T-helper 2 cell treated with Interferon-gamma antibody and Interleukin-4, amounts not matched to agents 100 ng/mL and 5 ng/mL, for 36 hours (primary cell): ENCODE measurements at regions not wholly inside any gene's neighbourhood (a gene's known extent, or its start where the extent isn't known, plus 50 kb on each side); places are given as distances from the start of the nearest gene placed in this dataset.

Source experiments
- intact Hi-C: fragments of 100-400 bp; cut with micrococcal nuclease; formaldehyde crosslinking; loops from one replicate; pipeline ENCODE4 v1.15.1; 2023

GRCh38 chr10:78160591-78160990 is 126.9 kb downstream of the RPS24 start:
- intact Hi-C loops, result no loop called here

- intact Hi-C loops, result no loop called here
Measured at GRCh38 chr10:78162853-78163252, 129.2 kb downstream of the RPS24 start.

GRCh38 chr10:78164702-78165101 is 131.0 kb downstream of the RPS24 start:
- intact Hi-C loops, result no loop called here

- intact Hi-C loops, result no loop called here
Measured at GRCh38 chr10:78165172-78165571, 131.5 kb downstream of the RPS24 start.

GRCh38 chr10:78165617-78166016 is 132.0 kb downstream of the RPS24 start:
- intact Hi-C loops, result no loop called here

GRCh38 chr10:78166261-78166660 is 132.6 kb downstream of the RPS24 start:
- intact Hi-C loops, result no loop called here

- intact Hi-C loops, result no loop called here
Measured at GRCh38 chr10:78169214-78169613, 135.6 kb downstream of the RPS24 start.

GRCh38 chr10:78170026-78170475 is 136.4 kb downstream of the RPS24 start:
- intact Hi-C loops, result no loop called here

GRCh38 chr10:78171633-78172400 is 138.2 kb downstream of the RPS24 start:
- intact Hi-C loops, result no loop called here

GRCh38 chr10:78173360-78174015 is 139.8 kb downstream of the RPS24 start:
- intact Hi-C loops, result no loop called here

GRCh38 chr10:78175444-78176015 is 141.9 kb downstream of the RPS24 start:
- intact Hi-C loops, result no loop called here

- intact Hi-C loops, result no loop called here
Measured at GRCh38 chr10:78176320-78177317, 143.0 kb downstream of the RPS24 start.

GRCh38 chr10:78177491-78178185 is 144.0 kb downstream of the RPS24 start:
- intact Hi-C loops, result no loop called here

GRCh38 chr10:78178397-78178796 is 144.7 kb downstream of the RPS24 start:
- intact Hi-C loops, result no loop called here

- intact Hi-C loops, result no loop called here
Measured at GRCh38 chr10:78178940-78179339, 145.3 kb downstream of the RPS24 start.

GRCh38 chr10:78179886-78180705 is 146.4 kb downstream of the RPS24 start:
- intact Hi-C loops, result no loop called here

GRCh38 chr10:78181381-78182055 is 147.9 kb downstream of the RPS24 start:
- intact Hi-C loops, result no loop called here

GRCh38 chr10:78182841-78183240 is 149.2 kb downstream of the RPS24 start:
- intact Hi-C loops, result no loop called here
